Inflammatory macrophage treated with lipopolysaccharide for 1 hour (primary cell): ENCODE measurements at regions not wholly inside any gene's neighbourhood (a gene's known extent, or its start where the extent isn't known, plus 50 kb on each side); places are given as distances from the start of the nearest gene placed in this dataset.

Source experiments
- DNase-seq, 2 donors: peaks; one replicate each; pipeline ENCODE4 v3.0.0-alpha.2; 2020 to 2022

DNA sequence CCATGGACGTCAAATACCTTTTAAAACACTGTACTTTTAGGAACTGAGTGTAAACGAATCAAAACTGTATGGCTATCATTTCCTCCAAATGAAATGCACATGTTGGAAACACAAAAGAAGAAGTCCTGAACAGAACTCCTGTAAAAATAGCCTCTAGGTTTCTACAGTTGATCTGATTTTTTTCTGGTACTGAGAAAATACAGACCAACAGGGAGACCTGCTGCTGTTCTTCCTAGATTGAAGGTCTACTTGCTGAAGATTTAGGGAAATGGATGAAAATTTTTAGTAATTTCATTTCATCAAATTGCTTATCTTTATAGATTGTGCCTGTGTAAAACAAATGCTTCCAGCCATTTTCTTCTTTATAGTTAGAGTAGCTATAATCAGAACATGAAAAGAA lies 520.4 kb downstream of the SLITRK6 start:
- DNase-seq = no peak

DNA sequence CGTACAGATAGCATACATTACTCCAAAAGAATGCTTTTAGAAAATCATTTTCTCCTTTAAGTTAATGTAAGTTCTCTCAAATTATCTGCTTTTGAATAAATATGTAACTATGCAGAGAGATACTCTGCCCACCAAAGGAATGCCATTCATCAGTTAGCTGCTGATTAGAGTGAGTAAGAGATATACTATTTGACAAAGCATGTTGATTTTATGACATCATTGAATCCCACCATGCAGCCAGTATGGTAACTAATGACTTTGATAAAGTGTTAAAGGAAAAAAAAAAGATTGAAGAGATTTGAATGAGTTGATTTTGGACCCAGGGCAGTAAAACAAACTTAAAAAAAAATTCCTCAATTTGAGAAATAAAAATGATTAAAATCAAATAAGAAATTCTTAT lies 521.5 kb downstream of the SLITRK6 start:
- no peak for DNase-seq

DNA sequence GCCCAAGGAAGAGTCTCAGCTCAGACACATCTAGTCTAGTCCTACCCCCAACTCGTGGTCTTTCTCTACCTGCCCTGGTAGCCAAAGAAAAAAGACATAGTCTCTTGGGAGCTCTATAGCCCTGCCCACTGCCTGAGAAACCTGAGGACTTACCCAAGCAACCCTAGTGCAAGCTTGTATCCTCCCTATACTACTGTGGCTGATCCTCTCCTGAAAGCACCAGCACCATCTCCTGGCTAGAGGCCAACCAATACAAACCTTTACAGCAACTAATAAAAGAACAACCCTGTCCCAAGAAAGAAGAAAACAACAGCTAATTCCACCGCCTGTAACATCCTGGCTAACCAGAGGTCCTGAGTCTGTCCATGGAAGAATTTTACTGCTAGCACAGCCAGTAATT lies 532.4 kb downstream of the SLITRK6 start:
- no peak for DNase-seq

DNA sequence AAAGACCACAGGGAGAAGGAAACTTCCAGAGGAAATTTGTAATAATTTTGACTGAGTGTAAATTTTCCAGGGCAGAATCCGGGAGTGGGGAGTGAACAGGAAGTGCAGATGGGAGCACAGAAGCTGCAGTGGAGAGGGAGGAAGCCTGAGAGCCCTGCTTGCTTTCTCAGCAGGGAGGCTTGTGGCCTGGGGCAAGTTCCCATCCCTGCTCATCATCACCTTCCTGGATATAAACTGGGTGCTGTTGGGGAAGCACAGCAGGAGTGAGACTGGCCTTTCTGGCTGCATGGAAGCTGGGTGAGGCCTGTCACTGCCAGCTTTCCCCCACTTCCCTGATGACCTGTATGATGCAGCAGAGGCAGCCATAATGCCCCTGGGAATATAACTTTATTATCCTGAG lies 532.9 kb downstream of the SLITRK6 start:
- no peak for DNase-seq

DNA sequence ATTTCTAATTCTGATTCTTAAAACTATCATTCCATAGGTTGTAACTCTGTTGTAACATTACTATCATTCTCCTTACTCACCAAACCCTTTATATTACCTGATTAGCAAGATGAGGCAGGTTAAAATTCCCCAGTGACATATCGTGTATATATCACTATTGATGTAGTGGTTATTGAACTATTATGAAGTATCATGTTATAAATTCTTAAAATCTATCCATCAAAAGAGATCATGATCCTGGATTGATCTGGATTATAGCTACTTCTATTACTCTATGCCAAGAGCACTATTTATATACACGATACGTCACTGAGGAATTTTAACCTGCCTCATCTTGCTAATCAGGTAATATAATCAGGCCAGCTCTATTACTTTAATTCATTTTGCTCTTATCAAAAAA lies 533.9 kb downstream of the SLITRK6 start:
- DNase-seq = no peak

DNA sequence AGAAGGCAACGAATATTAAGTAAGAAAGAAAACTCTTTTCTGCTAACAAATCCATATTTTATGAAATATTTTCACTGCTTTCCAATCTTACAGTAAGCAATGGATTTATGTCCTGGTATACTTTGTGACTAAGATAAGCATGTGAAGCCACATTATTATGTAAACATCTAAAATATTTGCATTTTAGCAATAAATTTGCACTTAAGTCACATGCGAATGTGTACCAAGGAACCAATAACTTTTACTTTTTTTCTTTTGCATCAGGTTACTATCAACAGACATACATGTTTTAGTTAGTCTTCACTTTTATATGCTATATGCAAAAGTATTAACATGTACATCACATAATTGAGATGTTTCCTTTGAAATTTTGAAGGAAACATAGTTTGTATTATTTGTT lies 536.7 kb downstream of the SLITRK6 start:
- no peak for DNase-seq

DNA sequence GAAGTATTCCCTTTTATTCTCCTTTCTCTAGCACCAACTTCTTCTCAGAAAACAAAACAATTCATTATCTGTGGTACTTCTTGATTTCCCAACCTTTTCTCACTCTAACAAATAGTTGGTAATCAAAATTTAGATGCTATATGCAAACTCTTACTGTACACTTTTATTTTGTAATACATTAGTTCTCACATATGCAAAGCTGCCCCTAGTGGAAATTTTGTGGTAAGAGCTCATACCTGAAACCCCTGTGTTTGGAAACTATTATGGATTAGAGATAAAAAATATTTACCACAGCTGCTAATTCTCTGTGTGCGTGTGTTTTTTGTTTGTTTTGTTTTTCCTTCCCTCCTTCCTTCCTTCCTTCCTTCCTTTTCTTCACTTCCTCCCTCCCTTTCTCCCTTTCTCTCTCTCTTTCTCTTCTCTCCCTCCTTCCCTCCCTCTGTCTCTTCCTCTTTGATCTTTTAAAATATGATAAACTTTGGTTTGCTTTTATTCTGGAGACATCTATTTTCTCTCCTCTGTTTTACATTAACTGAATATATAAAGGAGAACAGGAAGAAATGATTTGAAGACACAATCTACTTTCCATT lies 537.4 kb downstream of the SLITRK6 start:
- DNase-seq = no peak

DNA sequence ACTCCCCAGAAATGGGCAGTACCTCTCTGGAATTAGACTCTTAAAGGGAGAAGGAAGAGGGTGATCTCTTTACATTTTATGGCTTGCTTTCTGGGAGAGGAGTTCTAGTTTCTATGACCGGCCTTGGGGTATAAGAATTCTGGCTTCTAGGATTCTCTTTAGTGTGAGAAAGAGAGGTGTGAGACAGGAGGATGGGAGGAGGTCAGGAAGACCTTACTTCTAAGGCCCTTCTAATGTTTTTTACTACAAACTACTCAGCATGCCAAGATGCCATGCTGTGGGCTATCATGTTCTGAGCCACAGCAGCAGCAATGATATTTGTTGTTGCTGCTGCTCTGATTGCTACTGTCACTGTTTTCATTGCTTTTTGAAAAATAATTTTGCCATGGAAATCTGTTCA lies 538.3 kb downstream of the SLITRK6 start:
- DNase-seq = no peak

DNA sequence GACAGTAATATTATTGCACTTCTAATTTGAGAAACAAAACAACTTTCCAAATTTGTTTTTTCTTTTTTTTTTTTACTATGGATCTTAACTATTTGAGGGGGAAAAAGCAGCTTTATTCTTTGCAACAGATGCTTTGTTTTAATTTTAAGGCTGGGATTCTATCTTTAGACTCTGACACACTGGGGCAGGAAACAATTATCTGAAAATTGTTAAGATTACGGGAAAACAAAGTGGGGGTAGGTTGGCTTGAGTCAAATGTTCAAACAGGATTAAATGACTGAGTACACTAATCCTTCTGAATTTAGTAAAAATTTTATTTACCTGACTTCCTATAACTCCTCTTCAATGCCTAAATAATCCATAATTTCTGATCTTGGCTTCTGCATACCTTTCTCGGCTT lies 543.2 kb downstream of the SLITRK6 start:
- no peak for DNase-seq

DNA sequence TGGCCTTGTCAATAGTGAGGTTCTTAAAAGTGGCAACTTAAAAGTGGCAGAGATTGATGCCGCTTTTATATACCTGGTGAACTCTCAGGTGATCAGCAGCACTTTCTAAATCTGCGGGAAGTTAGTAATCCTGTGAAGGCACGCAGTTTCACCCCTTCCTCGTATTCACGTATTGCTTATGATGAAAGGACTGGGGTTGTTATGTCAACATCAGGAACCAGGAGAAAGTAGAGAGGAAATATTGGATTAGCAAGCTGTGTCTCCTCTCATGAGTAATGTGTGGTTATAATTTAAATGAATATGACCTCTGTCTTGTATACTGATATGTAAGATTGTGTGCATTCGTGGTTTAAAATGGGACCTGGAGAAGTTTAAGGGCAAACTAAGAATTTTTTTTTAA lies 544.6 kb downstream of the SLITRK6 start:
- DNase-seq = no peak

DNA sequence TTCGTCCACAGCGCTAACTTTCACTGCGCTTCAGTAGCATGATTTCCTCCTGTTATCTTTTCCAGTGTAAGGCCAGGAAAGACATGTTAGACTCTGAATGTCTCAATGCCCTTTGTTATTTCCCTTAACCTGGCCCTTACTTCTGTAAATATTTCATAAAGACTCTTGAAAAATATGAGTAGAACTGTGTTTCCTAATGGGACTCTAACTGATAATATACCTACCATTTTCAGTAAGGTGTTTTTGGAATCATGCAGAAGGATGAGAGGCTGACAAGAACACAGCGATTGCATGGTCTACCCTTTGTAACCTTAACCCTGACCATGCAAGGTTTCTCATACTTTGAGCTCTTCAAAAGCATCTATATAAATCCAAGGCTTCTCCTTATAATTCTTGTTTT lies 550.1 kb downstream of the SLITRK6 start:
- DNase-seq = no peak

DNA sequence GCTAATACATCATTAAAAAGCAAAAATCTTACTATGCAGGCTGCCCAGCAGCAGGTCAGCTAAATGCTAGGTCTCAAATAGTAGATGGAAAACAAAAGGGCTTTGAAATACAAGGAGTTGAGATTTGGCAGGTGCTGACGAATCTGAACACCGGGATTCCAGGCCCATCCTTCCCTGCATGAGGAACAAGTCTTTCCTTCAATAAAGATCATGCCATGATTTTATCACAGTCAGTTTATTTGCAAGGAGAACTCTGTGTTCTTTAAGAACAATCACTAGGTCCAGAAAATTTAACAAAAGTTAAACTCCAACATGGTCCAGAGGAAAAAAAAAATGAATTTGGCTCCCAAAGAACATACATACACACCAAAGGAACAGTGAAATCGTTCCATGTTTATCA lies 551.4 kb downstream of the SLITRK6 start:
- no peak for DNase-seq

DNA sequence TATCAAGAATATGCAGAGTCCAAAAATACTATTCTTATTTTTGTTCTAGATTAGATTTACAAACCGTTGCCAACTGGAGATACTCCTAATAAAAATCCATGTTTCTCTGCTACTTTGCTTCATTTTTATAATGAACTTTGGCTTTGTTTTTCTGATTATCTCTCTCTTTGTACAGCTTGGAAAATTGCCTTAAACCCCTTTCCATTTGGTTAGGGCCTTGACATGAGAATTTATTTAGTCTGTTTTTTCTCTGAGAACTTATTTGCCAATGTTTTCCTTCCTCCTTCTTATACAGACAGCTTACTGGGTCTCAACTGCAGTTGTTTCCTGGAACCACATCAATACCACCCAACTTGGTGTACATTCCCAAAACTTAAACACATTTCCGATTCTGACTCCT lies 555.4 kb downstream of the SLITRK6 start:
- DNase-seq = no peak

DNA sequence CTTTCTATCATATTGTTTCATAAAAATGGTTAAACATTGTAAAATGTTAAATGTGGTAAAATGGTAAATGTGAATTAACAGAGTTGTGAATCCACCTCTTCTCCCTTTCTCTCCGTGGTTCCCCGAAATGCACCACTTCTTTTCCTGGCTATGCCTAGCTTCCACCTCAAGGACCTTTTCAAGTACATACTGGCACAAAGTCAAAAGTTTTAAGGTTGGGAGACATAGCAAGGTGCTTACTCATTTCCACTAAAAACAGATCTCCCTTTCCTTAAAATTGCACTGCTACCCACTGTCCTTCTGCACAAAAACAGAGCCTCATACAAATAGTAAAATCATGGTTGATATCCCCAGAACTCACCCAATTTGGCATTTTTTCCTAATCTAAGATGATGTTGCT lies 558.2 kb downstream of the SLITRK6 start:
- no peak for DNase-seq

DNA sequence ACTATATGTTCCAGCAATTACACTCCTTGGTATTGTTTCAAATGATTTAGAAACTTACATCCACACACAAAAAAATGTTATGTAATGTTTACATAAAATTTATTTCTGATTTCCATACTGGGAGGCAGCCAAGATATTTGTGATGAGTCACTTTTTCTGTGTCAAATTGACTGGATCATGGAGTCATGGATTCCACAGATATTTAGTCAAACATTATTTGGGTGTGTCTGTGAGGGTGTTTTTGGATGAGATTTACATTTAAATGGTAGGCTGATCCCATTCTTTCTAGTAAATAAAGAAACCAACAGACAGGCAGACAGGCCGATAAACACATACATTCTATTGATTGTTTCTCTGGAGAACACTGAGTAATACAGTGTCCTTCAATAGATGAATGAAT lies 562.8 kb downstream of the SLITRK6 start:
- DNase-seq = no peak

DNA sequence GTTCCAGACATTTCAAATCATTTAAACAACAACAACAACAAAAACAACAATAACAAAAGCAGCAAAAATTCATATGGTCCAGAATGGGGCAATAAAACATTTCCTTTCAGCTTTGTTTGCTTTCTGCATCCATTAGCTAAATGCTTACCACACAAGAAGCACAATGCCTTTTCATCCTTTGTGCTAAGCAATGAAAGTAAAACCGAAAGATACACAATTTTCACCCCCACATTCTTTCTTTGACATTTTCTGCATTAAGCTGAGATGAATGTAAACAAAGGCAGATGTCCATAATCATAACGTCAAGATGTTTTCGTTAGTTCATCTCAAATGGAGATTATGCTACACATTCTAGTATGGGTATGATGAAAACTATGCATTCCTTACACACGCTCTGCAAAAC lies 568.5 kb downstream of the SLITRK6 start:
- DNase-seq = no peak

DNA sequence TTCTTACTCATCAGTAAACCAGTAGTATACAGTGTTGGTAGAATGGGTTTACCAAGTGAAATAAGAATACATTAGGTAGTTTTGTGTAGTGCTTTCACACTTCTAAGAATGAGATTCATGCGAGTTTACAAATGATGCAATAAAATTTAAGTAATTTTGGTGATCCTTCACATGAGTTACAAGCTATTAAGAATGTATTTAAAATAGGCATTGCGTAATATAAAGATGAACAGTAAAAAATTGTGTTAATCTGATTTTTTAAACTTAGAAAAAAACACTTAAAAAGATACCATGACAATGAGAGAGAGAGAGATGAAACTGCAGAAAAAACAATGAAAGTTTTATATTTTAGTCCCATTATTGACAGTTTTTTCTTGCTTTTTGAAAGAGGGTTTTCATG lies 570.5 kb downstream of the SLITRK6 start:
- no peak for DNase-seq

DNA sequence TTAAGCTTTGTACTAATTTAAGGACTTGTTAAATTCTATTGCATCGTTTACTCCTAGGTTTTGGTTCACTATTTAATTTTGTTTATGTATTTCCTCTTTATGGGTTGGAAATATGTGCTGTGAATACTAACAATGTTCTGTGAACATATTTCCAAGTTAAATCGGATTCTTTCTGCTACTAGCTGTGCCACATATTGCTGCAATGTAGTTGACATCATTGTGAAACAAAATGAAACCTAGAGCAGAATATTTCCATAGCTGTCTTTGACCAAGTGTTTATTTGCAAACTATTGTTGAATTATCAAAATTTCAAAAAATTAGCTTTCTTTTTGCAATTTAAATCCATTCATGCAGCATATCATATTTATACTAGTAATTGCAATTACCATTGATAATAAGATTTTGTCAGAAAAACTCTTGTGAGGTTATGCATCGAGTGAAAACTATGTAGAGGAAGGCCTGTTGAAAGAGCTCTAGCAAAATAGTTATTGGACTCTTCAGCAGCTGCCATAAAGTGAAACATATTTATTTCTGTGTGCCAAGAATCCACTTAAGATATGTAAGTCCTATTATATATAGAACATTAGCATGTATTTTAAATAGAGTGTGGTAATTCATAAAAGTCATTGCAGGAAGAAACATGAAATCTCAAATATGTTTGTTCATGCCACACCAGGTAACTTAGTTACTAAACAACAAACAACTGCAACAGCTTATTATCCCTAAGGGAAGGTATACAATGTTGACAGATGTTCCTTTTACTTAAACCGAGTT lies 575.1 kb downstream of the SLITRK6 start:
- DNase-seq = no peak

DNA sequence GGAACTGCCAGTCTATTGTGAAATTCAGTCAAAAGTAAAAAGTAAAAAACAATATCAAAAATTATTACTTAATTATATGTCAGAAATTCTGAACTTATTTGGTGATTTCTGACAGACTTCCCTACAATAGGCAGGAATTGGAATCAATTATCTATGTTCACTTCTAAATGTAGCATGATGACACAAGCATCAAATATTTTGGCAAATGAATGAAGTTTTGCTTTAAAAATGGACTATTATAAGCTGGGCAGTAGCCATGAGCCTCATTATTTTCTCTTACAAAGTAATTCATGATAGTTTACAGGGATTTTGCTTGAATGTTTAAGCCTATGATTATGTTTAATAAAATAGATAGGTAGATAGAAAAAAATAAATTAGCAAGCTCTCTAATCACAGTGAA lies 582.6 kb downstream of the SLITRK6 start:
- DNase-seq = no peak

DNA sequence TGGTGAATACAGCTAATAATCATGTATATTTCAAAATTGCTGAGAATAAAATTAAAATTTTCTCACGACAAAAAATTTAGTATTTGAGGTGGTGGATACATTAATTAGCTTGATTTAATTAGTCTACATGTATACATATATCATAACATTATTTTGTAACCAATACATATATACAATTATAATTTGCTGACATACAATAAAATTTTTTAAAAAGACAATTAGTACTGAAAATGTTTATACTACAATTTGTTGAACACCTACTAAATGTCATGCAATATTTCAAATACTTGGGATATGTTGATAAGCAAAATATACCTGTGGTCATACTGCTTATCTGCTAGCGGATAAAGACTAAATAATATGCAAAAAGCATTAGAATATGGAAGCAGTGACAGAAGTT lies 586.5 kb downstream of the SLITRK6 start:
- no peak for DNase-seq

DNA sequence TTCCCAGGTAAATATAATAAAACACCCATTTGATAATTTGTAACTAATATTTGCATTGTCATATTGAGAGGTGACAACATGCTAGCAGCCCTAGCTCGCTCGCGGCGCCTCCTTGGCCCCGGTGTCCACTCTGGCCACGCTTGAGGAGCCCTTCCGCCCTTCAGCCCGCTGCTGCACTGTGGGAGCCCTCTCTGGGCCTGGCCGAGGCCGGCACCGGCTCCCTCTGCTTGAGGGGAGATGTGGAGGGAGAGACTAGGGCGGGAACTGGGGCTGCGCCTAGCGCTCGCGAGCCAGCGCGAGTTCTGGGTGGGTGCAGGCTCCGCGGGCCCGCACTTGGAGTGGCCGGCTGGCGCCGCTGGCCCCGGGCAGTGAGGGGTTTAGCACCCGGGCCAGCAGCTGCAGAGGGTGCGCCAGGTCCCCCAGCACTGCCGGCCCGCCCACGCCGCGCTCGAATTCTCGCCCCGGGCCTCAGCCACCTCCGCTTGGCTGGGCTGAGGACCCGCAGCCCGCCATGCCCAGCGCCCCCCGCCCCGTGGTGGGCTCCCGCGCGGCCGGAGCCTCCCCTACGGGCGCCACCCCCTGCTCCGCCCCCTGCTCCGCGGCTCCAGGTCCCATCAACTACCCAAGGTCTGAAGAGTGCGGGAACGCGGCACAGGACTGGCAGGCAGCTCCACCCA lies 594.4 kb downstream of the SLITRK6 start:
- DNase-seq = no peak

DNA sequence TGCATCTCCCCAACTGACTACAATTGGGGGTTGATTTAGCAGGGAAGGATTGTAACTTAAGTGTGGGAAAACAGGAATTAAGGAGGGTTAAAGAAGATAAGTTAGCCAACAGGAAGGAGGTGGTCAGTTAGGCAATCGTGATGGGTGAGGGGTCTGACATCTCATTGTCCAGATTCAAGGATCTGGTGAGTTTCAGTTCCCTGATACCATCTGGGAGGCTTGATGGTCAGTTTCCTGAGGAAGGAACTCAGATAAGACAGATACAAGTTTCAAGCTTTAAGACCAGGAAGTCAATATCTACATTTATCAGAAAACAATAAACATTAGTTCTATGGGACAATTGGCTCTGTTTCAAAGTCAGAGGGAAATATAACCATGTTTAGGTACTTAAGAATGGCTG lies 601.8 kb downstream of the SLITRK6 start:
- no peak for DNase-seq

DNA sequence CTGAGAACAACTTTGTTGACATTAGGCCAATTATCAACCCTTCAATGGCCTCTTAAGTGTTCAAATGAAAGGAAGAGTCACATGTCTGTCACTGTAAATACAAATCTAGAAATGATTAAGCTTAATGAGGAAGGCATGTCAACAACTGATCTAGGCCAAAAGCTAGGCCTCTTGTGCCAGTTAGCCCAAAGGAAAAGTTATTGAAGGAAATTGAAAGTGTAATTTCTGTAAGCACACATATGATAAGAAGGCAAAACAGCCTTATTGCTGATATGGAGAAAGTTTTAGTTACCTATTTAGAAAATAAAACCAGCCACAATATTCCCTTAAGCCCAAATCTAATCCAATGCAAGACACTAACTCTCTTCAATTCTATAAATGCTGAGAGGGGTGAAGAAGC lies 604.7 kb downstream of the SLITRK6 start:
- no peak for DNase-seq

DNA sequence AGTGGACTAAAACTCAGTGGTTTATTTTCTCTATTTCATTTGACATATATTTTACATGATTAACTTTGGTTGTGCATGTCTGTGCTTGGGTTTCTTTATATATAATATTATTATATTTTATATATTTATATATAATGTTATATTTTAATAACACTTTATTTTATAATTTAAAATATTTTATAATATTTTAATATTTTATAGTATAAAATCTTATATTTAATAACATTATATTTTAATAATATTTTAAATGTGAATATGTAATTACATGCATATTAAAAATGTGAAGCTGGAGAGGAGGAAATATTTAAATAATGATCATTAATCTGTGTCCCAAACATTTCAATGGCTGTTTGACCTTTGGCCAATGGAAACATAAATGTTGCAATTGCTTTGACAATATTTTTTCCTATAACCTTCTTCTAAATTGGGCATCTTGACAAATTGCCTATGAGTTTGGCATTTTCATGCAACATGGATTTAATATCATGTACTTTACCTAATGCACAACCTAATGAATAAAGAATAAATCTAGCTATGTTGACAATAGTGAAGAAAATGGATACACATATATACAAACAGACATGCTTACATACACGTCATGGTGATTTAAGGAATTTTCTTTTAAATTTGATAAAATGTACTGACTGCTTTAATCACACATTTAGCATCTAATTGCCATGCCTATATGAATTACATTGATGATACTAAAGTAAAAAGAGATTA lies 607.1 kb downstream of the SLITRK6 start:
- no peak for DNase-seq
